ENCODE measurements at regions not wholly inside any gene's neighbourhood (a gene's known extent, or its start where the extent isn't known, plus 50 kb on each side); places are given as distances from the start of the nearest gene placed in this dataset.

DNA sequence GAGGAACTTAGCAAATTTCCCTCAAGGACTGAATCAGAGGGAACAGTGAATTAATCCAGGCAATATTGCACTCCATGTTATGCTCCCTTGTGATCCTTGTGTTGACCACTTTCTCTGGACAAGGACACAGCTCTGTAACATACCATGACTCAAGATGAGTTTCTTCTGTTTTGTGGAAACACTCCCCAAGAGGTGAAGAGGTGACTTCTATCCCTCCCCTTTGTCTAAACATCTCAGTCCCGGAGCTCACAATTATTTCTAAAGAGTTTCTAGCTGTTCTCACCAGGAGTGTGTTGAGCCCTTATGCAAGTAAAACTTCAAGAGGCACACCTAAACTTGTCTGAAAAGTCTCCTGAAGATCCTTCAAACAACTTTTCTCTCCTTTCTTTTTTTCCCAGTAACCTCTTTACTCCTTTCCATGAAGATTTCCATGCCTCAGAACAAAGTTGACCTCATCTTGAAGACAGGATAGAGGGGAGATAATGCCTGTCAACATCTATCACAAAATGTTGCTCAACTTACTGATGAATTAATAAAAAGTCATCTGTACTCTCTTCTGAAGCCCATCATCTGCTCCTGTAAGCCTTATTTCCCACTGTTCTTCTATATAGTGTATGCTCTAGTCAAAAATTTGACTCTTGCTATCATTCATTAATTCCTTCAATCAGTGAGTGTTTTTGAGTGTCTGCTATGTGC lies 429.1 kb downstream of the SPRY1 start:
- H3K27ac ChIP-seq = no peak overlapping the region
- H3K27me3 ChIP-seq (ENCODE audit: insufficient read depth, low read depth, severe bottlenecking) = no peaks in the 10 kb centered on the region
- no peaks in the 10 kb centered on the region for H3K9me3 ChIP-seq (ENCODE audit: severe bottlenecking)
- DNase-seq = no peak
- no peak overlapping the region for H3K4me3 ChIP-seq (ENCODE audit: low read depth, low read length)
- TF ChIP-seq, protein P1, sequence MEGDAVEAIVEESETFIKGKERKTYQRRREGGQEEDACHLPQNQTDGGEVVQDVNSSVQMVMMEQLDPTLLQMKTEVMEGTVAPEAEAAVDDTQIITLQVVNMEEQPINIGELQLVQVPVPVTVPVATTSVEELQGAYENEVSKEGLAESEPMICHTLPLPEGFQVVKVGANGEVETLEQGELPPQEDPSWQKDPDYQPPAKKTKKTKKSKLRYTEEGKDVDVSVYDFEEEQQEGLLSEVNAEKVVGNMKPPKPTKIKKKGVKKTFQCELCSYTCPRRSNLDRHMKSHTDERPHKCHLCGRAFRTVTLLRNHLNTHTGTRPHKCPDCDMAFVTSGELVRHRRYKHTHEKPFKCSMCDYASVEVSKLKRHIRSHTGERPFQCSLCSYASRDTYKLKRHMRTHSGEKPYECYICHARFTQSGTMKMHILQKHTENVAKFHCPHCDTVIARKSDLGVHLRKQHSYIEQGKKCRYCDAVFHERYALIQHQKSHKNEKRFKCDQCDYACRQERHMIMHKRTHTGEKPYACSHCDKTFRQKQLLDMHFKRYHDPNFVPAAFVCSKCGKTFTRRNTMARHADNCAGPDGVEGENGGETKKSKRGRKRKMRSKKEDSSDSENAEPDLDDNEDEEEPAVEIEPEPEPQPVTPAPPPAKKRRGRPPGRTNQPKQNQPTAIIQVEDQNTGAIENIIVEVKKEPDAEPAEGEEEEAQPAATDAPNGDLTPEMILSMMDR (IDR thresholded peaks at IDR 0.05; ENCODE audit: low read depth, low read length) = no peak
- H3K36me3 ChIP-seq = no peaks in the 10 kb centered on the region

DNA sequence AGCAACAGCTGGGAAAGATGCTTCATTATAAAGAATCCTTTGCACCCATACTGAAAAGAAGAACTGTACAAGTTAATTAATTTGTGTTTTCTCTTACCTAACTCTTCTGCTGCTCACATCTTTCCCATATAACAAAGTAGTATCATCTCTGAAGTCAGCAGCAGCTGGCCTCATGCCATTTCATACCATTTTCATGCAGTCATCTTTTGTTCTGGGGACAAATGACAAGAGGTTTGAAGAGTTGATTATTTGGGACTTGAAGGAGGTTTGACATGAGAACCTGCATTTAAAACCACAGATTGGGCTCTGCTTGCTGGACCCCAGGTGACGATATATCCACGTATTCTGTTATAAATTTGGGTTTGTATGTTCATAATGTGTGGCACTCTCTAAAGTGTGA lies 430.3 kb downstream of the SPRY1 start:
- H3K36me3 ChIP-seq = no peaks in the 10 kb centered on the region
- no peak for DNase-seq
- no peaks in the 10 kb centered on the region for H3K27me3 ChIP-seq (ENCODE audit: insufficient read depth, low read depth, severe bottlenecking)
- H3K4me3 ChIP-seq (ENCODE audit: low read depth, low read length) = no peak overlapping the region
- no peak overlapping the region for H3K27ac ChIP-seq
- no peaks in the 10 kb centered on the region for H3K9me3 ChIP-seq (ENCODE audit: severe bottlenecking)
- TF ChIP-seq, protein P1 (IDR thresholded peaks at IDR 0.05; ENCODE audit: low read depth, low read length) = no peak

DNA sequence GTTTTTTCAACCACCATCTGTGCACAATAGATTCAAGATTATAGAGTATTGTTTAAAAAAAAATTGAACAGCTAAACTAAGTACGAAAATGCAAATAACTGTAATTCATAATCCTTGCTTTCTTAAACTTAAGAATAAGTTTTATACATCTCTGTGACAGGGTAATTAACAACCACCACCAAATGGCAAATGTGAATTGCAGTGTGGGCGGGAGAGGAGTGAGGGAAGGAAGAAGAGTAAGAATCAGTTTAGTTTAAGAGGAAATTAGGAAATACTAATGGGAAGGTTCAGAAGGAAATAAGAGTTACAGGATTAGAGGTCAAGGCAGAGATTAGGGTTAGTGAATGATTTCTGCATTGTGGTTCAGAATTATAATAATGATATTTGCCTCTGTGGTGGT lies 430.9 kb downstream of the SPRY1 start:
- Histone ChIP-seq H3K36me3 (no peaks in the 10 kb centered on the region), H3K4me3 (ENCODE audit: low read depth, low read length) (no peak overlapping the region), H3K9me3 (ENCODE audit: severe bottlenecking) (no peaks in the 10 kb centered on the region), H3K27me3 (ENCODE audit: insufficient read depth, low read depth, severe bottlenecking) (no peaks in the 10 kb centered on the region), H3K27ac (no peak overlapping the region)
- TF ChIP-seq, protein P1 (IDR thresholded peaks at IDR 0.05; ENCODE audit: low read depth, low read length) = no peak
- DNase-seq = no peak

DNA sequence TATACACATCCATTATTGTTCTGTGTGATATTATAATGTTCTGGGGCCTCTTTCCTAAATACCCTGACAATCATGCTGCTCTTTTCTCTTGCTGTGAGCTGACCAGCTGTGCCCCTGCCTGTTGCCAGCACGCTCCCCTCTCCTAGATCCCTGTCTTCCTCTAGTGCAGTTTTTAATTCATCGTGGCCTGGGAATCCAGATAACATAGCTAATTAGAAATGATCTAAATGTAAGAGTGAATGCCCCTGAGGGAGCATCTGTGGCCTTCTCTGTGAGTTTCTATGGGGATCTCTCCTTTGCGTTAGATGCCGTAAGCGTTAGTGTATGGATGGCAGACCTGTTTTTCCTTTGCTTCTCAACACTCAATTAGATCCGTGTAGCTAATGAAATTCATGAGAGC lies 434.3 kb downstream of the SPRY1 start:
- Histone ChIP-seq H3K27me3 (ENCODE audit: insufficient read depth, low read depth, severe bottlenecking) (no peaks in the 10 kb centered on the region), H3K4me3 (ENCODE audit: low read depth, low read length) (no peak overlapping the region)

DNA sequence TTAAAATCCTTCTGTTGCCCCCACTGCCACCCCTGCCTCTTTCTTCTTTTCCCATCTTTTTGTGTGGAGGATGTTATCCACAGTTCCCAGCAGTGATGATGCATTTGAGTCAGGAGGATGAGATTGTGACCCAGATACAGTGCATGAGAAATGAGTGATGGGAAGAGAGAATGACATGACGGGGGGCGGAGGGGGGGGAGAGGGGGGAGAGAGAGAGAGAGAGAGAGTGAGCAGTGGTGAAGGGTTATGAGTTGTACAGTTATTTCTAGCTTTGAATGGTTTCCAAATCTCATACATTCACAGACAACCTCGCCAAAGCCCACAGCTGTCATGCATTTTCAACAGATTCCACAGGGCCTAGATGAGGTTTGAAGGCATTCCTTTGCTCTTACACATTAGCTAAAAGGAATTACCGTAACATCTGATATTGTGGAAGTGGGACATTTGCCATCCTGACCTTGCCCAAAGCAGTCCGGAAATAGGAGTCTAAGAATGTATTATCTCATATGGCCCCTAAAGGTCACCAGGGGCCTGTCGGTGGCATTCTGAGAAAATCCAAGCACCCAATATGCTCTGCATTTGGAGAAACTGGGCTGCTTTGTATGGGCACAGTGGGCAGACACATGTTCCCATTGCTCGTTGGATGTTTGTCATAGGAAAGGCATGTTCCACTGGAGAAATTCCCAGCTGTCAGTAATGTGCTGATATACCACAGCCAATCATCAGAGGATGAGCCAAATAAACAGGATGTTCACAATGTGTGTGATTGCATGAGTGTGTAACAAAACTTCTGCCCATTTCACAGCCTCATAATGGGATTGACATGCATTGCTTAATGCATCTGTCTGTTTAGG lies 435.8 kb downstream of the SPRY1 start:
- Histone ChIP-seq H3K36me3 (no peaks in the 10 kb centered on the region), H3K27ac (no peak overlapping the region), H3K4me3 (ENCODE audit: low read depth, low read length) (no peak overlapping the region), H3K9me3 (ENCODE audit: severe bottlenecking) (no peaks in the 10 kb centered on the region), H3K27me3 (ENCODE audit: insufficient read depth, low read depth, severe bottlenecking) (no peaks in the 10 kb centered on the region)
- DNase-seq = no peak
- TF ChIP-seq, protein P1 (IDR thresholded peaks at IDR 0.05; ENCODE audit: low read depth, low read length) = no peak

More for the DNA sequence above, 434.3 kb downstream of the SPRY1 start:
- no peak for DNase-seq
- H3K36me3 ChIP-seq = no peaks in the 10 kb centered on the region
- TF ChIP-seq, protein P1 (IDR thresholded peaks at IDR 0.05; ENCODE audit: low read depth, low read length) = no peak
- H3K9me3 ChIP-seq (ENCODE audit: severe bottlenecking) = no peaks in the 10 kb centered on the region
- H3K27ac ChIP-seq = no peak overlapping the region
